ENCODE measurements at regions not wholly inside any gene's neighbourhood (a gene's known extent, or its start where the extent isn't known, plus 50 kb on each side); places are given as distances from the start of the nearest gene placed in this dataset.

- TF ChIP-seq CTCF (conservative IDR thresholded peaks at IDR 0.05; ENCODE audit: low read depth, low read length): no peak
- TF ChIP-seq POLR2A (IDR thresholded peaks at IDR 0.05; ENCODE audit: low read depth, low read length): no peak
- TF ChIP-seq ELK1 (IDR thresholded peaks at IDR 0.05; ENCODE audit: borderline replicate concordance, low read depth, low read length): no peak
- no peak for TF ChIP-seq SMC3 (IDR thresholded peaks at IDR 0.05; ENCODE audit: low read depth, low read length)
- TF ChIP-seq USF2 (IDR thresholded peaks at IDR 0.05; ENCODE audit: low read depth, low read length): no peak
Measured at GRCh38 chr5:60340326-60340725, 359.6 kb downstream of the DEPDC1B start.
